ENCODE measurements at regions not wholly inside any gene's neighbourhood (a gene's known extent, or its start where the extent isn't known, plus 50 kb on each side); places are given as distances from the start of the nearest gene placed in this dataset.

DNA sequence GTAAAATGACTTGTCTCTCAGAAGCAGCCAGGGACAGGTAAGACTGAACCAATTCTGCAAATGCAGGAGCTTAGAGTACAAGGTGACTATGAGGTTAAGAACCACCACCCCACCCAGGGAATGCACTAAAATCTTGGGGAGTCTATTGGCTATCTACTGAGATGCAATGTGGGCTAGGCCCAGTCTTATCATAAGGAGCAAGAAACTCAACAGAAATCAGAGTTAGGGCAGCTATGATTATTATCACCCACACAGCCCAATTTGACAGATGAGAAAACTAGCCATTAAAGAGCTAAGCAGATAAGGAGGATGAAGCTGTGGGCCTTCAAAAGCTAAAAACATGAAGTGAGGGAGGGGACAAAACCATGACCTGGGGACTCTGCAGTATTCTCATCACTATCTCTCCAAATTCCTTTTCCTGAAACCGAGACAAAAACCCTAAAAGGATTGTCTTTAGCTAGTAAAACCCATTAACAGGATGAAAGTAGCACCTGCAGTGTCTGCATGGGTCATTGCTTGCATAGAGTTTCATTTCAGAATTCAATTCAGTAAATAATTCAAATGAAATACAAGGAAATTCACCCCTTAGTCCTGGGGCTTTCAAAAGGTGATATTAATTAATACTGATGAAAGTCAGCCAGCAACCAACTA is 68.8 kb upstream of the USP47 start:
- DNase-seq (ENCODE audit: low spot score in 2 of 2): no peak
- Histone ChIP-seq H3K27me3 (no peaks in the 10 kb centered on the region), H3K4me1 (no peaks in the 10 kb centered on the region), H3K36me3 (no peaks in the 10 kb centered on the region), H3K27ac (no peak overlapping the region), H3K4me3 (no peak overlapping the region), H3K9me3 (no peaks in the 10 kb centered on the region)
- TF ChIP-seq, protein P1, sequence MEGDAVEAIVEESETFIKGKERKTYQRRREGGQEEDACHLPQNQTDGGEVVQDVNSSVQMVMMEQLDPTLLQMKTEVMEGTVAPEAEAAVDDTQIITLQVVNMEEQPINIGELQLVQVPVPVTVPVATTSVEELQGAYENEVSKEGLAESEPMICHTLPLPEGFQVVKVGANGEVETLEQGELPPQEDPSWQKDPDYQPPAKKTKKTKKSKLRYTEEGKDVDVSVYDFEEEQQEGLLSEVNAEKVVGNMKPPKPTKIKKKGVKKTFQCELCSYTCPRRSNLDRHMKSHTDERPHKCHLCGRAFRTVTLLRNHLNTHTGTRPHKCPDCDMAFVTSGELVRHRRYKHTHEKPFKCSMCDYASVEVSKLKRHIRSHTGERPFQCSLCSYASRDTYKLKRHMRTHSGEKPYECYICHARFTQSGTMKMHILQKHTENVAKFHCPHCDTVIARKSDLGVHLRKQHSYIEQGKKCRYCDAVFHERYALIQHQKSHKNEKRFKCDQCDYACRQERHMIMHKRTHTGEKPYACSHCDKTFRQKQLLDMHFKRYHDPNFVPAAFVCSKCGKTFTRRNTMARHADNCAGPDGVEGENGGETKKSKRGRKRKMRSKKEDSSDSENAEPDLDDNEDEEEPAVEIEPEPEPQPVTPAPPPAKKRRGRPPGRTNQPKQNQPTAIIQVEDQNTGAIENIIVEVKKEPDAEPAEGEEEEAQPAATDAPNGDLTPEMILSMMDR (IDR thresholded peaks at IDR 0.05): no peak
- intact Hi-C loops (cut with DNase I): no loop called here

DNA sequence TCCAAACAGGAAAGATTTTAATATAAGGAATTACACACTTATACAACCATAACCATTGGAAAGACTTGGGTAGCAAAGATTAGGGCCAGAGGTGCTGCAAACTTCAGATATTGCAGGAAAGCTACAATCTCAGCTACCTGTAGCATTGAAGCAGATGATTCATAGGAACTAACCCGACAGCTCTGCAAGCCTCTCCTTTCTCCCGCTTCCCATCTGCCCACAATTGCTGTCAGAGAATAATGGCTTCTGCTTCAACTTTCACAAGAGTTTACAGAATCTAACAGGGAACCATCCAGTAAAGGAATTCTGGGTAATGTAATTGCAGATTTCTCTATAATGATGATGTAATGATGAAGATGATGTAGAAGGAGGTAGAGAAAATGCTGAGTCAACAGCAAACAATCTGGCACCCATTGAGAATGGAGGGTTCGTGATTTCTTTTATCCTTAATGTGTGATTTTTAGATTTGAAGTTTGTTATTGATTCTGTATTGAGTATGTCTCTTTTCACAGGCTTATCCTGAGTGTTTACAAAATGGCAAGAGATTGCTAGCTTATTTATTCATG is 70.8 kb upstream of the USP47 start:
- H3K9me3 ChIP-seq: no peaks in the 10 kb centered on the region
- no peak overlapping the region for H3K27ac ChIP-seq
- DNase-seq (ENCODE audit: low spot score in 2 of 2): no peak
- H3K27me3 ChIP-seq: no peaks in the 10 kb centered on the region
- intact Hi-C loops (cut with DNase I): no loop called here
- no peak overlapping the region for H3K4me3 ChIP-seq
- TF ChIP-seq, protein P1 (IDR thresholded peaks at IDR 0.05): no peak
- no peaks in the 10 kb centered on the region for H3K4me1 ChIP-seq
- H3K36me3 ChIP-seq: no peaks in the 10 kb centered on the region

DNA sequence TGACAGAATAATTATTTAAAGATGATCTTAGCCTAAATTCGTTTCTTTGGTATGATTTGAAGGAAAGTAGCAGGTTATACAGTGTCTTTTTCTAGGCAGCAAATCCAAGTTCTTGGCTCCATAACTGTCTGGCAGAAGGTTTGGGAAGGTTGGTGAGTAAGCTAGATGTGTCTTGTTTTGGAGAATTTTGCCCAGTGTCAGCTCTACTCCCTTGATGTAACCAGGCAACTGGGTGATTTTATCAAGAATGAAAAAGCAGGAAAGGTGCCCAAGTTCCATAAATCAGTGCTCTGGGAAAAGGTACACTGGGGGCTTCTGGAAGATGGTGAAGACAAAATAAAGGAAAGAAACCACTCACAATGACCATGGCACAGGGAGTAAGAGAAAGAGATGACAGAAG is 71.5 kb upstream of the USP47 start:
- intact Hi-C loops (cut with DNase I): no loop called here
- TF ChIP-seq, protein P1 (IDR thresholded peaks at IDR 0.05): no peak
- H3K36me3 ChIP-seq: no peaks in the 10 kb centered on the region
- no peak overlapping the region for H3K4me3 ChIP-seq
- DNase-seq (ENCODE audit: low spot score in 2 of 2): no peak
- H3K27me3 ChIP-seq: no peaks in the 10 kb centered on the region
- H3K4me1 ChIP-seq: no peaks in the 10 kb centered on the region
- H3K27ac ChIP-seq: no peak overlapping the region
- H3K9me3 ChIP-seq: no peaks in the 10 kb centered on the region

DNA sequence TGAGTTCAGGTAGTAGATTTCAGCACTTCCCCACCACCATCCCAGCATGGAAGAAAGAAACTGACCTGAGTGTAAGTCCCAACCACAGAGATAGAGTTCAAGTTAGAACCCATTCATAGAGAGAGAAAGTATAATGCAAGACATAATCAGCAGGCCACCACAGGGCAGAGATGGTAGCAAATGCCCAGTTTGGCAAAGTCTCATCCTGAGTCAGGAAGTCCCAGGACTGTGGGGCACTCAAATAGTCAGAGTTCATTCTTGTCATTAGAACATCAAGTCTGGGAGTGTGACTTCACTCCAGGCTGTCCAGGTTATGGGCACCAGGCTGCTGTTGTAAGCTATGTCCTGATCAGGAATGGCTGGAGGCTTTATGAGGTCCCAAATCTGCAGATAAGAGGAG is 72.0 kb upstream of the USP47 start:
- no peak for DNase-seq (ENCODE audit: low spot score in 2 of 2)
- intact Hi-C loops (cut with DNase I): no loop called here
- Histone ChIP-seq H3K4me1 (no peaks in the 10 kb centered on the region), H3K36me3 (no peaks in the 10 kb centered on the region), H3K27me3 (no peaks in the 10 kb centered on the region), H3K9me3 (no peaks in the 10 kb centered on the region), H3K4me3 (no peak overlapping the region), H3K27ac (no peak overlapping the region)
- TF ChIP-seq, protein P1 (IDR thresholded peaks at IDR 0.05): no peak

DNA sequence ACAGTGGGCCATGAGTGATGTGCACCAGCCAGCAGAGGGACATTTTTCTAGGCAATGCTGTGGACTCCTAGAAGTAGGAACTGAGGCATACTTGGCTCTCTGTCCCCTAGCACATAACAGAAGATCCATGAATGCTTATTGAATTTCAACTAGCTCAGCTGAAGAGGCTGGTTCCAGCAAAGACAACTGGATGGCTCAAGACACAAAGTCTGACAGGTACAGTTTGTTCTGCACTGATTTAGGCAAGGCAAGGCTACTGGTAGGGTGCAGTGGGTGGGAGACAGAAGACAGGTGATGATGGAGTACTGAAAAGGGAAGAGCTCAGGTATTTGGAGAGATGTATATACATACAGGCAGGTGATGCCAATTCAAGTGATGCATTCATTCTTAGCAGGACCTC is 72.4 kb upstream of the USP47 start:
- no peak overlapping the region for H3K27ac ChIP-seq
- no peak for DNase-seq (ENCODE audit: low spot score in 2 of 2)
- H3K4me1 ChIP-seq: no peaks in the 10 kb centered on the region
- intact Hi-C loops (cut with DNase I): no loop called here
- TF ChIP-seq, protein P1 (IDR thresholded peaks at IDR 0.05): no peak
- no peaks in the 10 kb centered on the region for H3K36me3 ChIP-seq
- no peak overlapping the region for H3K4me3 ChIP-seq
- H3K9me3 ChIP-seq: no peaks in the 10 kb centered on the region
- no peaks in the 10 kb centered on the region for H3K27me3 ChIP-seq

DNA sequence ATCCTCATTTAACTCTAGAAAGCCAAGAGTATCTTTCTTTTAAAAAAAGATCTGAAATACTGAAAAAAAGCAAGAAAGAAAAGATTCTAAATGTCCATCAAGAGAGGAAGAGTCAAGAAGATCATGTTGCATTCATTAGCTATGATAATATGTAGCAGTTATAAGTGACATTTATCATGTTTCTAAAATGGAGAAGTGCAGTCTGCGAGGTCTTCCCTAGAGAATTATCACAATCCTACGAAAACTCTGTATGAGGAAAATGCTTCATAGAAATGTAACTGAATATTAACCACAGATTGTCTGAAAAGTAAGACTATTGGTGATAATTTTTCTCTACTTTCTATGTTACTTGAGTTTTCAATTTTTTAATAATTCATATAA is 77.4 kb upstream of the USP47 start:
- intact Hi-C loops (cut with DNase I): no loop called here

More for the DNA sequence above, 77.4 kb upstream of the USP47 start:
- H3K4me3 ChIP-seq: no peak overlapping the region
- H3K27ac ChIP-seq: no peak overlapping the region
- no peaks in the 10 kb centered on the region for H3K4me1 ChIP-seq
- no peaks in the 10 kb centered on the region for H3K36me3 ChIP-seq
- TF ChIP-seq, protein P1 (IDR thresholded peaks at IDR 0.05): no peak
- no peaks in the 10 kb centered on the region for H3K9me3 ChIP-seq
- DNase-seq (ENCODE audit: low spot score in 2 of 2): no peak
- no peaks in the 10 kb centered on the region for H3K27me3 ChIP-seq

Measured in ascending aorta (tissue), 2 donors.